HEK293 (cell line): ENCODE measurements at regions not wholly inside any gene's neighbourhood (a gene's known extent, or its start where the extent isn't known, plus 50 kb on each side); places are given as distances from the start of the nearest gene placed in this dataset.

Experiments used
- CTCF ChIA-PET: fragments of 350-600 bp; formaldehyde crosslinking; extraction: SDS; loops from one replicate; lab custom pipeline; 2021; ENCODE audit warnings: antibody characterized with exemption; lab: Yijun Ruan, JAX
- POLR2A ChIA-PET: fragments of 300-600 bp; formaldehyde crosslinking; extraction: SDS; loops from one replicate; lab custom pipeline; 2020; ENCODE audit warnings: antibody characterized with exemption, inconsistent platforms; lab: Yijun Ruan, JAX
- H3K27ac ChIP-seq: fragments of 200-500 bp; sonication (Bioruptor generic); 2 replicates; pipeline ENCODE4 v1.5.1; 2014; ENCODE audit warnings: low read depth, low read length, control low read depth, inconsistent platforms; ENCODE audit errors: extremely low read depth
- H3K36me3 ChIP-seq, 2 experiments: fragments of 200-500 bp in 1 of 2; sonication (Bioruptor generic) in 1 of 2; 1 replicate in 1 of 2; 2 replicates in 1 of 2; pipeline ENCODE4 v1.5.1; 2014 to 2017; ENCODE audit warnings: inconsistent platforms in 2 of 2, low read length in 2 of 2; ENCODE audit not compliant: control insufficient read depth in 2 of 2, insufficient read depth in 1 of 2
- H3K4me1 ChIP-seq: fragments of 200-500 bp; sonication (Bioruptor generic); 2 replicates; pipeline ENCODE4 v1.5.1; 2014; ENCODE audit warnings: mild to moderate bottlenecking, low read length, inconsistent platforms; ENCODE audit not compliant: control insufficient read depth, insufficient read depth
- H3K4me3 ChIP-seq: 2 replicates; pipeline ENCODE4 v1.5.1; 2011; ENCODE audit warnings: low read depth, mild to moderate bottlenecking, control low read depth, low read length, moderate library complexity
- H3K9me3 ChIP-seq: fragments of 200-500 bp; sonication (Bioruptor generic); 2 replicates; pipeline ENCODE4 v1.5.1; 2014; ENCODE audit warnings: low read depth, low read length, inconsistent platforms; ENCODE audit not compliant: control insufficient read depth, insufficient read depth
- IKZF3 ChIP-seq: fragments of 450-650 bp; IDR thresholded peaks from 2 replicates; pipeline ENCODE4 v1.5.0; 2018; ENCODE audit warnings: missing biosample characterization, mild to moderate bottlenecking, missing genetic modification characterization, moderate library complexity
- ZNF24 ChIP-seq: fragments of 450-650 bp; formaldehyde crosslinking; IDR thresholded peaks from 2 replicates; pipeline ENCODE4 v1.5.1; 2016; ENCODE audit warnings: missing biosample characterization, missing genetic modification characterization
- ZNF248 ChIP-seq: fragments of 450-650 bp; formaldehyde crosslinking; IDR thresholded peaks from 2 replicates; pipeline ENCODE4 v1.5.1; 2017; ENCODE audit warnings: missing biosample characterization, missing genetic modification characterization
- ZNF274 ChIP-seq, 2 experiments: fragments of 200-500 bp in 1 of 2; fragments of 450-650 bp in 1 of 2; sonication (Bioruptor generic) in 1 of 2; formaldehyde crosslinking in 1 of 2; IDR thresholded peaks; 2 replicates each; pipeline versions ENCODE4 v1.5.1 to v1.6.1; 2014 to 2016; ENCODE audit warnings: borderline replicate concordance in 1 of 2, inconsistent platforms in 1 of 2, low read length in 1 of 2, missing biosample characterization in 1 of 2, missing genetic modification characterization in 1 of 2
- ZNF335 ChIP-seq: fragments of 450-650 bp; formaldehyde crosslinking; conservative IDR thresholded peaks from 2 replicates; pipeline ENCODE4 v1.5.1; 2016; ENCODE audit warnings: missing biosample characterization, missing genetic modification characterization
- ZNF423 ChIP-seq: fragments of 450-650 bp; formaldehyde crosslinking; IDR thresholded peaks from 2 replicates; pipeline ENCODE4 v1.5.1; 2016; ENCODE audit warnings: missing biosample characterization, missing genetic modification characterization
- ZNF518A ChIP-seq: fragments of 450-650 bp; formaldehyde crosslinking; conservative IDR thresholded peaks from 2 replicates; pipeline ENCODE4 v1.5.1; 2016; ENCODE audit warnings: low read depth, missing biosample characterization, missing genetic modification characterization
- ZSCAN16 ChIP-seq: fragments of 450-650 bp; formaldehyde crosslinking; IDR thresholded peaks from 2 replicates; pipeline ENCODE4 v1.5.1; 2016; ENCODE audit warnings: missing biosample characterization, missing genetic modification characterization
- TF ChIP-seq, protein P1 (sequence below): fragments of 450-650 bp; IDR thresholded peaks from 2 replicates; pipeline ENCODE4 v1.5.1; 2018; ENCODE audit warnings: missing biosample characterization, missing genetic modification characterization
- TF ChIP-seq, protein P2 (sequence below): fragments of 450-650 bp; formaldehyde crosslinking; IDR thresholded peaks from 2 replicates; pipeline ENCODE4 v1.5.1; 2016; ENCODE audit warnings: missing biosample characterization, missing genetic modification characterization
- TF ChIP-seq, protein P3 (sequence below): fragments of 450-650 bp; formaldehyde crosslinking; IDR thresholded peaks from 2 replicates; pipeline ENCODE4 v1.5.1; 2016; ENCODE audit warnings: missing biosample characterization, missing genetic modification characterization

GRCh38 chr5:158205992-158206391 lies 347.0 kb upstream of the CLINT1 start:
- Histone ChIP-seq H3K36me3 (no peaks in the 10 kb centered on the region), H3K27ac (no peak overlapping the region), H3K4me3 (no peak overlapping the region), H3K9me3 (no peaks in the 10 kb centered on the region), H3K4me1 (peaks cover under 1% of the 10 kb centered on the region; the same call in 1 of the 2 replicates)
- TF ChIP-seq ZNF248 (tag by site-specific recombination) = no peak
- no peak for TF ChIP-seq ZNF518A
- CTCF ChIA-PET = interaction anchor here (1.2 kb wide), 1 partner anchor 30 kb away, joined by 5 read pairs; no protein-coding TSS in a partner anchor
- POLR2A ChIA-PET = no interaction called here

GRCh38 chr5:158203261-158203660 lies 344.3 kb upstream of the CLINT1 start:
- ChIA-PET POLR2A (no interaction called here), CTCF (no interaction called here)
- H3K4me1 ChIP-seq = peaks cover 6% of the 10 kb centered on the region; the same call in 1 of the 2 replicates
- H3K4me3 ChIP-seq = no peak overlapping the region
- H3K36me3 ChIP-seq = no peaks in the 10 kb centered on the region
- TF ChIP-seq ZNF335 (tag by site-specific recombination) = no peak
- TF ChIP-seq, protein P1, sequence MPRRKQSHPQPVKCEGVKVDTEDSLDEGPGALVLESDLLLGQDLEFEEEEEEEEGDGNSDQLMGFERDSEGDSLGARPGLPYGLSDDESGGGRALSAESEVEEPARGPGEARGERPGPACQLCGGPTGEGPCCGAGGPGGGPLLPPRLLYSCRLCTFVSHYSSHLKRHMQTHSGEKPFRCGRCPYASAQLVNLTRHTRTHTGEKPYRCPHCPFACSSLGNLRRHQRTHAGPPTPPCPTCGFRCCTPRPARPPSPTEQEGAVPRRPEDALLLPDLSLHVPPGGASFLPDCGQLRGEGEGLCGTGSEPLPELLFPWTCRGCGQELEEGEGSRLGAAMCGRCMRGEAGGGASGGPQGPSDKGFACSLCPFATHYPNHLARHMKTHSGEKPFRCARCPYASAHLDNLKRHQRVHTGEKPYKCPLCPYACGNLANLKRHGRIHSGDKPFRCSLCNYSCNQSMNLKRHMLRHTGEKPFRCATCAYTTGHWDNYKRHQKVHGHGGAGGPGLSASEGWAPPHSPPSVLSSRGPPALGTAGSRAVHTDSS (tag by site-specific recombination) = 0 out of 2 replicates have a peak, but pooled peaks have one; percentile 23
- no peak overlapping the region for H3K27ac ChIP-seq
- no peaks in the 10 kb centered on the region for H3K9me3 ChIP-seq

DNA sequence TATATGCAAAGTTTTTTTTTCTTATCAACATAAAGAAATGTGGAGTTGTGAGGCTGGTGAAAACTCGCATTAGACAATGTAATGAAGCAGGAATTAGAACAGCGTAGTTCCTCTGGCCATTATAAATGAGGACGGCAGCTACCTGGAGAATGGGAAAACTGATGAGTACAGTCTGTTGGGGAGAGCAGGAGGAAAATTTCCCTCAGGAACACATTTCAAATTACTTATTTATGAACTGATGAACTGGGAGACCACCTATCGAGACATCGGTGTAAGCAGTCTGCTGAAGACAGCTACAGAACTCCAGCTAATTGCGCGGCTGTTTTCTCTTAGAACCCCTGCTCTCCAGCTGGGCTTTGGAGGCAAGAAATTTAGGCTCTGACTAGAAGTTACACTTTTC lies 343.9 kb upstream of the CLINT1 start:
- H3K36me3 ChIP-seq = no peaks in the 10 kb centered on the region
- no peaks in the 10 kb centered on the region for H3K9me3 ChIP-seq
- H3K27ac ChIP-seq = no peak overlapping the region
- H3K4me1 ChIP-seq = peaks cover 6% of the 10 kb centered on the region; the same call in 1 of the 2 replicates
- TF ChIP-seq IKZF3 (tag by site-specific recombination) (no peak), ZNF24 (tag by site-specific recombination) (no peak), ZNF423 (tag by site-specific recombination) (no peak), ZNF274 (IDR thresholded peaks at IDR 0.05; ENCODE audit: low read length) (no peak), ZNF274 (tag by site-specific recombination; IDR thresholded peaks at IDR 0.05; ENCODE audit: borderline replicate concordance) (no peak), ZSCAN16 (tag by site-specific recombination) (no peak)
- TF ChIP-seq, protein P2, sequence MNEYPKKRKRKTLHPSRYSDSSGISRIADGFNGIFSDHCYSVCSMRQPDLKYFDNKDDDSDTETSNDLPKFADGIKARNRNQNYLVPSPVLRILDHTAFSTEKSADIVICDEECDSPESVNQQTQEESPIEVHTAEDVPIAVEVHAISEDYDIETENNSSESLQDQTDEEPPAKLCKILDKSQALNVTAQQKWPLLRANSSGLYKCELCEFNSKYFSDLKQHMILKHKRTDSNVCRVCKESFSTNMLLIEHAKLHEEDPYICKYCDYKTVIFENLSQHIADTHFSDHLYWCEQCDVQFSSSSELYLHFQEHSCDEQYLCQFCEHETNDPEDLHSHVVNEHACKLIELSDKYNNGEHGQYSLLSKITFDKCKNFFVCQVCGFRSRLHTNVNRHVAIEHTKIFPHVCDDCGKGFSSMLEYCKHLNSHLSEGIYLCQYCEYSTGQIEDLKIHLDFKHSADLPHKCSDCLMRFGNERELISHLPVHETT = no peak
- TF ChIP-seq, protein P3, sequence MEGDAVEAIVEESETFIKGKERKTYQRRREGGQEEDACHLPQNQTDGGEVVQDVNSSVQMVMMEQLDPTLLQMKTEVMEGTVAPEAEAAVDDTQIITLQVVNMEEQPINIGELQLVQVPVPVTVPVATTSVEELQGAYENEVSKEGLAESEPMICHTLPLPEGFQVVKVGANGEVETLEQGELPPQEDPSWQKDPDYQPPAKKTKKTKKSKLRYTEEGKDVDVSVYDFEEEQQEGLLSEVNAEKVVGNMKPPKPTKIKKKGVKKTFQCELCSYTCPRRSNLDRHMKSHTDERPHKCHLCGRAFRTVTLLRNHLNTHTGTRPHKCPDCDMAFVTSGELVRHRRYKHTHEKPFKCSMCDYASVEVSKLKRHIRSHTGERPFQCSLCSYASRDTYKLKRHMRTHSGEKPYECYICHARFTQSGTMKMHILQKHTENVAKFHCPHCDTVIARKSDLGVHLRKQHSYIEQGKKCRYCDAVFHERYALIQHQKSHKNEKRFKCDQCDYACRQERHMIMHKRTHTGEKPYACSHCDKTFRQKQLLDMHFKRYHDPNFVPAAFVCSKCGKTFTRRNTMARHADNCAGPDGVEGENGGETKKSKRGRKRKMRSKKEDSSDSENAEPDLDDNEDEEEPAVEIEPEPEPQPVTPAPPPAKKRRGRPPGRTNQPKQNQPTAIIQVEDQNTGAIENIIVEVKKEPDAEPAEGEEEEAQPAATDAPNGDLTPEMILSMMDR (tag by site-specific recombination) = no peak
- H3K4me3 ChIP-seq = no peak overlapping the region
- ChIA-PET CTCF (interaction anchor here (0.6 kb wide), 2 partner anchors 493 to 1052 kb away, joined by 3 read pairs; no protein-coding TSS in a partner anchor), POLR2A (no interaction called here)
